ENCODE measurements at regions not wholly inside any gene's neighbourhood (a gene's known extent, or its start where the extent isn't known, plus 50 kb on each side); places are given as distances from the start of the nearest gene placed in this dataset.

DNA sequence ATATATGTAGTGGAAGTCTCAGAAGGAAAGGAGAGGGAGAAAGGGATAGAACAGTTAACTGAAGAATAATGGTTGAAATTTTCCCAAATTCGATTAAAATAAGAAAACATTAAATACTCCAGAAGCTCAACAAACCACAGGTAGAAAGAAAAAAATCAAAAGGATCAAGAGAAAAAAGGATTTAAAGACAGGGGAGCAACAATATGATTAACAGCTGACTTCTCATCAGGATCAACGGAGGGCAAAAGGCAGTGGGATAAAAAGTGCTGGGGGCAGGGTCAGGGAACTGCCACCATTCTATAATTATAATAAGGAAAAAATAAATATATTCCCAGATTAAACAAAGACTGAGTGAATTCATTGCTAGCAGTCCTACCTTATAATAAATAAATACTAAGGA, 55.3 kb downstream of the CDKN2C start:
- no peaks in the 10 kb centered on the region for H3K9me3 ChIP-seq
- TF ChIP-seq, protein P1, sequence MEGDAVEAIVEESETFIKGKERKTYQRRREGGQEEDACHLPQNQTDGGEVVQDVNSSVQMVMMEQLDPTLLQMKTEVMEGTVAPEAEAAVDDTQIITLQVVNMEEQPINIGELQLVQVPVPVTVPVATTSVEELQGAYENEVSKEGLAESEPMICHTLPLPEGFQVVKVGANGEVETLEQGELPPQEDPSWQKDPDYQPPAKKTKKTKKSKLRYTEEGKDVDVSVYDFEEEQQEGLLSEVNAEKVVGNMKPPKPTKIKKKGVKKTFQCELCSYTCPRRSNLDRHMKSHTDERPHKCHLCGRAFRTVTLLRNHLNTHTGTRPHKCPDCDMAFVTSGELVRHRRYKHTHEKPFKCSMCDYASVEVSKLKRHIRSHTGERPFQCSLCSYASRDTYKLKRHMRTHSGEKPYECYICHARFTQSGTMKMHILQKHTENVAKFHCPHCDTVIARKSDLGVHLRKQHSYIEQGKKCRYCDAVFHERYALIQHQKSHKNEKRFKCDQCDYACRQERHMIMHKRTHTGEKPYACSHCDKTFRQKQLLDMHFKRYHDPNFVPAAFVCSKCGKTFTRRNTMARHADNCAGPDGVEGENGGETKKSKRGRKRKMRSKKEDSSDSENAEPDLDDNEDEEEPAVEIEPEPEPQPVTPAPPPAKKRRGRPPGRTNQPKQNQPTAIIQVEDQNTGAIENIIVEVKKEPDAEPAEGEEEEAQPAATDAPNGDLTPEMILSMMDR (IDR thresholded peaks at IDR 0.05) = no peak
- H3K4me1 ChIP-seq (ENCODE audit: control insufficient read depth in 1 of 2, insufficient read depth in 1 of 2, low read depth in 1 of 2, low read length in 1 of 2) = peaks cover 0 to 10% of the 10 kb centered on the region in 2 experiments
- H3K36me3 ChIP-seq = no peaks in the 10 kb centered on the region
- H3K27ac ChIP-seq = no peak overlapping the region
- H3K4me3 ChIP-seq (ENCODE audit: low read depth in 1 of 2, low read length in 1 of 2) = no peak overlapping the region
- peaks cover 32% of the 10 kb centered on the region for H3K27me3 ChIP-seq

DNA sequence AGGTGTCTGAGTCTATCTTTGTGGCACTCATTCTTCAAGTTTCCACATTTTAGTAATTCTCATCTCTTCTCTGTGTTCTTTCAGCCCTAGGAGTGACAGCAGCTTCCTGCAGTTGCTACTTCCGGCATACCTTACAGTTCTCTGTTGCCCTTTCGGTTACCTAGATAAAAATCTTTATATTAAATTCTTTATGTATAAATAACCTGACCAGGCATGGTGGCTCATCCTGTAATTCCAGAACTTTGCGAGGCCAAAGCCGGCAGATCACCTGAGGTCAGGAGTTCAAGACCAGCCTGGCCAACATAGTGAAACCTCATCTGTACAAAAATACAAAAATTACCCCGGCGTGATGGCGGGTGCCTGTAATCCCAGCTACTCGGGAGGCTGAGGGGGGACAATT, 62.9 kb downstream of the CDKN2C start:
- H3K36me3 ChIP-seq = no peaks in the 10 kb centered on the region
- TF ChIP-seq, protein P1 (IDR thresholded peaks at IDR 0.05) = no peak
- peaks cover 25% of the 10 kb centered on the region for H3K27me3 ChIP-seq
- no peak overlapping the region for H3K4me3 ChIP-seq (ENCODE audit: low read depth in 1 of 2, low read length in 1 of 2)
- no peak overlapping the region for H3K27ac ChIP-seq
- H3K9me3 ChIP-seq = no peaks in the 10 kb centered on the region
- no peaks in the 10 kb centered on the region for H3K4me1 ChIP-seq (ENCODE audit: control insufficient read depth in 1 of 2, insufficient read depth in 1 of 2, low read depth in 1 of 2, low read length in 1 of 2)

DNA sequence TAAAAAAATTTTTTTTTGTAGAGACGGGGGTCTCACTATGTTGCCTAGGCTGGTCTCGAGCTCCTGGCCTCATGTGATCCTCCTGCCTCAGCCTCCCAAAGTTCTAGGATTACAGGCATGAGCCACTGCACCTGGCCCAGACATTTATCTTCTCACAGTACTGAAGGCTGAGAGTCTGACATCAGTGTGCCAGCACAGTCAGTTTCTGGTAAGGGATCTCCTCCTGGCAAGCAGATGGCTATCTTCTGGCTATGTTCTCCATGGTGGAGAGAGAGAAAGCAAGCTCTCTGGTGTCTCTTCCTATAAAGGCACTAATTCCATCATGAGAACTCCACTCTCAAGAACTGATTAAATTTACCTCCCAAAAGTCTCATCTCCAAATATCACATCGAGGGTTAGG, 57.8 kb upstream of the C1orf185 start:
- no peaks in the 10 kb centered on the region for H3K9me3 ChIP-seq
- H3K36me3 ChIP-seq = no peaks in the 10 kb centered on the region
- no peak overlapping the region for H3K27ac ChIP-seq
- H3K27me3 ChIP-seq = peaks cover 40% of the 10 kb centered on the region
- H3K4me3 ChIP-seq (ENCODE audit: low read depth in 1 of 2, low read length in 1 of 2) = no peak overlapping the region
- TF ChIP-seq, protein P1 (IDR thresholded peaks at IDR 0.05) = no peak
- no peaks in the 10 kb centered on the region for H3K4me1 ChIP-seq (ENCODE audit: control insufficient read depth in 1 of 2, insufficient read depth in 1 of 2, low read depth in 1 of 2, low read length in 1 of 2)

DNA sequence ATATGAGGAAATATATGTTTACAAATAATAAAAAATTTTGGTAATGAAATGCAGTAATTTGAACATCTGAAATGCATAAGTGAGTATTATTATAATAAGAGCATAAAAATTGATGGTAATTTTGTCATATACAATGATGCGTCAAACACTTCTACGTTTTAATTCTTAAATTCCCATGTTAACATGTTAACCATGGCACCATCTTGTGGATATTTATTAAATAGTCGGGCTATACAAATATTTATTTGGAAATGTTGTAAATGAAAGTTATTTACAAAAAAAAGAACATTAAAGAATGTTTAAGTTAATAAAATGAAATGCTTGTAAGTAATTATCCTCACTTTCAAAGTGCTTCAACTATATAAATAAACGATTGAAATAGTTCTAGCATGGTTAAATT, 57.2 kb upstream of the C1orf185 start:
- Histone ChIP-seq H3K27ac (no peak overlapping the region), H3K4me1 (ENCODE audit: control insufficient read depth in 1 of 2, insufficient read depth in 1 of 2, low read depth in 1 of 2, low read length in 1 of 2) (no peaks in the 10 kb centered on the region), H3K4me3 (ENCODE audit: low read depth in 1 of 2, low read length in 1 of 2) (no peak overlapping the region), H3K27me3 (peaks cover 46% of the 10 kb centered on the region), H3K36me3 (no peaks in the 10 kb centered on the region), H3K9me3 (no peaks in the 10 kb centered on the region)
- TF ChIP-seq, protein P1 (IDR thresholded peaks at IDR 0.05) = no peak

DNA sequence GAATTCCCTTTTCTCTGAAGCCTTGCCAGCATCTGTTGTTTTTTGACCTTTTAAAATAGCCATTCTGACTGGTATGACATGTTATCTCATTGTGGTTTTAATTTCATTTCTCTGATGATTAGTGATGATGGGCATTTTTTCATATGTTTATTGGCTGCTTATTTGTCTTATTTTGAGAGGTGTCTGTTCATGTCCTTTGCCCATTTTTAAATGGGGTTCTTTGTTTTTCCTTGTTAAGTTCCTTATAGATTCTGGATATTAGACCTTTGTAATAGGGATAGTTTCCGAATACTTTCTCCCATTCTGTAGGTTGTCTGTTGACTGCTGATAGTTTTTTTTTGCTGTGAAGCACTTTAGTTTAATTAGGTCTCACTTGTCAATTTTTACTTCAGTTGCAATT, 54.0 kb upstream of the C1orf185 start:
- Histone ChIP-seq H3K4me1 (ENCODE audit: control insufficient read depth in 1 of 2, insufficient read depth in 1 of 2, low read depth in 1 of 2, low read length in 1 of 2) (no peaks in the 10 kb centered on the region), H3K27me3 (peaks cover 52% of the 10 kb centered on the region), H3K36me3 (no peaks in the 10 kb centered on the region), H3K9me3 (no peaks in the 10 kb centered on the region), H3K27ac (no peak overlapping the region), H3K4me3 (ENCODE audit: low read depth in 1 of 2, low read length in 1 of 2) (no peak overlapping the region)
- TF ChIP-seq, protein P1 (IDR thresholded peaks at IDR 0.05) = no peak

DNA sequence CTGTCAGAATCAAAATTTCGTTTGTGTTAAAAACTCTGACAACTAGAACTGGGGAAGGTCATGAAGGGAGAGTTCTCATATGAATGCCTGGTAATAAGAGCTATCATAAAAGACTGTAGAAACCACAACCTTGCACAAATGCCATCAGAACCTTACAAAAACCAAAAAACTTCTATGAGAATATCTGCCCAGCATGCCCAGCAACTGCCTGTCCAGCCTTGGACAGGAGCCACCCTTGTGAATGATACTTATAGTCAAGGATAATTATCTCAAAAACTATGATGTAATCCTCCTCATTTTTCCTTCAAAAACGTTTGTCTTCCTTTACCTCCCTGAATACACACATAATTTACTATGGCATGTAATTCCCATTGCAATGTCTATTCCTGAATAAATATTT, 53.4 kb upstream of the C1orf185 start:
- Histone ChIP-seq H3K27ac (no peak overlapping the region), H3K9me3 (no peaks in the 10 kb centered on the region), H3K4me3 (ENCODE audit: low read depth in 1 of 2, low read length in 1 of 2) (no peak overlapping the region), H3K36me3 (no peaks in the 10 kb centered on the region), H3K27me3 (peaks cover 49% of the 10 kb centered on the region), H3K4me1 (ENCODE audit: control insufficient read depth in 1 of 2, insufficient read depth in 1 of 2, low read depth in 1 of 2, low read length in 1 of 2) (no peaks in the 10 kb centered on the region)
- TF ChIP-seq, protein P1 (IDR thresholded peaks at IDR 0.05) = no peak

All from neutrophil (primary cell).